GM12865 (cell line): ENCODE measurements at regions not wholly inside any gene's neighbourhood (a gene's known extent, or its start where the extent isn't known, plus 50 kb on each side); places are given as distances from the start of the nearest gene placed in this dataset.

Experiments used
- DNase-seq: peaks from one replicate; pipeline ENCODE4 v3.0.0; 2010; ENCODE audit warnings: low read depth
- H3K4me3 ChIP-seq: 2 replicates; pipeline ENCODE4 v1.5.1; 2011; ENCODE audit warnings: mild to moderate bottlenecking, low read depth, low read length, control low read depth
- TF ChIP-seq, protein P1 (sequence below): IDR thresholded peaks from 2 replicates; pipeline ENCODE4 v1.5.1; 2011; ENCODE audit warnings: low read length, control low read depth, low read depth, inconsistent platforms; ENCODE audit not compliant: insufficient read depth; ENCODE audit errors: missing control alignments

DNA sequence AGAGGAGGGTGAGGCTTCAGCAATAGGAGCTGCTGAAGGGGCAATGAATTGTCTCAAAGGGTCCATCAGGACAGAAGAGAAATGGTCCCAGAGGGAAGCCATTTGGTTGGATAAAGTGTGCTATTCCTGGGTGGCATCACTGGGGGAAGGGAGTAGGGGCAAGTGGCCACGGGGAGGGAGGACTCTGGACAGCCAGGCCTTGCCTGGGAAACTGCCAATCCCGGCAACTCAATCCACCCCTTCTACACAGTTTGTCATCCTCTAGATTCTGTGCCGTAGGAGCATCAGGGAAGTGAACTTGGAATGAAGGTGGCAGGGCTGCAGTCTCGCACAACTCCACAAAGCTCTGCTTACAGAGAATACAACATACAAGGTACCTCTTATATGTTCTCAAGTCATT lies 59.5 kb upstream of the RIPOR2 start:
- H3K4me3 ChIP-seq, result no peak overlapping the region
- TF ChIP-seq, protein P1, sequence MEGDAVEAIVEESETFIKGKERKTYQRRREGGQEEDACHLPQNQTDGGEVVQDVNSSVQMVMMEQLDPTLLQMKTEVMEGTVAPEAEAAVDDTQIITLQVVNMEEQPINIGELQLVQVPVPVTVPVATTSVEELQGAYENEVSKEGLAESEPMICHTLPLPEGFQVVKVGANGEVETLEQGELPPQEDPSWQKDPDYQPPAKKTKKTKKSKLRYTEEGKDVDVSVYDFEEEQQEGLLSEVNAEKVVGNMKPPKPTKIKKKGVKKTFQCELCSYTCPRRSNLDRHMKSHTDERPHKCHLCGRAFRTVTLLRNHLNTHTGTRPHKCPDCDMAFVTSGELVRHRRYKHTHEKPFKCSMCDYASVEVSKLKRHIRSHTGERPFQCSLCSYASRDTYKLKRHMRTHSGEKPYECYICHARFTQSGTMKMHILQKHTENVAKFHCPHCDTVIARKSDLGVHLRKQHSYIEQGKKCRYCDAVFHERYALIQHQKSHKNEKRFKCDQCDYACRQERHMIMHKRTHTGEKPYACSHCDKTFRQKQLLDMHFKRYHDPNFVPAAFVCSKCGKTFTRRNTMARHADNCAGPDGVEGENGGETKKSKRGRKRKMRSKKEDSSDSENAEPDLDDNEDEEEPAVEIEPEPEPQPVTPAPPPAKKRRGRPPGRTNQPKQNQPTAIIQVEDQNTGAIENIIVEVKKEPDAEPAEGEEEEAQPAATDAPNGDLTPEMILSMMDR, result no peak
- DNase-seq, result no peak

DNA sequence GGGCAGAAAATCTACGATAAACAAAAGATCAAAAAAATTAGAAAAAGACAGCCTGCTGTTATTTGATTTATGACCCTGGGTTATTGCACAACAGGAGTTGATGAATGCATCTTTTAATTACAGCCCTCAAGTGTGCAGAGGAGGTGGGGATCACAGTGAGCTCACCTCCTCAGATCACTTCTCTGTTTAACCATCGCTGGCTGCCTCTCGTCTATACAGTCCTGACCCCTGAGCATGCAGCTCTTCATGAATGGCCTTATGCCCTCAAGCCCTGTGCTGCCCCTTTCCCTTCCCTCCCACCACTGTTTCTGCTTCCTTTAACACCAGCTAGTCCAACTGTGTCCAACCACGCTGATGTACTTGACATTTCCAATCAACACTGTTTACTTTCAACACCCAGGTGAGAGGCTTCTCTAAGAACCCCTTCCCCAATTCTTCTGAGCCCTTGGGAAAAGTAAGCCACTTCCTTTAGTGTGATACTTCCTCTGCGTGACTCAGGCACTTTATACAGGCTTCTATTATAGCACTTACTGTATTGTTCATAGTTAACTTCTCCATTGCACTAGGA lies 60.6 kb upstream of the RIPOR2 start:
- H3K4me3 ChIP-seq, result no peak overlapping the region
- TF ChIP-seq, protein P1, result no peak
- no peak for DNase-seq

DNA sequence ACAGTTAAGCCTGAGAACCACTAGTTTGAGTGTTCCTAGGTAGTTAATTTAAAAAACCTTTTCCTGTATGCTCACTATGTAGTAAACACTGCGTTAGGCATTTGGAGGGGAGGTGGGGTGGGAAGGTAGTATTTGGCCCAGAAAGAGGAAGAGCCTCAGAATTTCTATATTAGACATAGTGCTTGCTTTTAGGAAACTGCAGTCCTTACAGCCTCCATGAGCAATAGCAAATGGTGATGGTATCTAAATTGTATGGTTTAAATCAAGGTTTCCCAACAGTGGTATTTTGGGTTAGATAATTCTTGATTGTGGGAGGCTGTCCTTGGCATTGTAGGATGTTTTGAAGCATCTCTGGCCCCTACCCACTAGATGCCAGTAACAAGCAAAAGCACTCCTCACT lies 61.5 kb upstream of the RIPOR2 start:
- H3K4me3 ChIP-seq, result no peak overlapping the region
- TF ChIP-seq, protein P1, result no peak
- DNase-seq, result no peak

DNA sequence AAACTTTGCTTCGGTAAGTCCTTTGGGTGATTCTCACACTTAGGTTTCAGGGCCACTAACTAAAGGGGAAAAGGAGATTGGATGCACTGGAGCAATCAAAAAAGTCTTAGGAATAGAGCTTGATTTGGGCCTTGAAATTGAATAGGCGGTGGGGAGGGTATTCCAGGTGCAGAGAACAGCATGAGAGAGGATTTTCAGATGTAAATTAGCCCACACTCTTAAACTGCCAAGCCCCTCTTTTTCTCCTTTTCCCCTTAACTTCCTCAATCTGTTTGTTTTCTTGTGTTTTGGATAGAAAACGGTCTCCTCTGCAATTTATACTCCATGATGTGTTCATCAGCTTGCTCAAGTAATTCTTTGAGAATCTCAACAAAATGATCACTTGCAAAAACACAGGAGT lies 62.1 kb upstream of the RIPOR2 start:
- no peak overlapping the region for H3K4me3 ChIP-seq
- no peak for DNase-seq
- TF ChIP-seq, protein P1, result no peak

DNA sequence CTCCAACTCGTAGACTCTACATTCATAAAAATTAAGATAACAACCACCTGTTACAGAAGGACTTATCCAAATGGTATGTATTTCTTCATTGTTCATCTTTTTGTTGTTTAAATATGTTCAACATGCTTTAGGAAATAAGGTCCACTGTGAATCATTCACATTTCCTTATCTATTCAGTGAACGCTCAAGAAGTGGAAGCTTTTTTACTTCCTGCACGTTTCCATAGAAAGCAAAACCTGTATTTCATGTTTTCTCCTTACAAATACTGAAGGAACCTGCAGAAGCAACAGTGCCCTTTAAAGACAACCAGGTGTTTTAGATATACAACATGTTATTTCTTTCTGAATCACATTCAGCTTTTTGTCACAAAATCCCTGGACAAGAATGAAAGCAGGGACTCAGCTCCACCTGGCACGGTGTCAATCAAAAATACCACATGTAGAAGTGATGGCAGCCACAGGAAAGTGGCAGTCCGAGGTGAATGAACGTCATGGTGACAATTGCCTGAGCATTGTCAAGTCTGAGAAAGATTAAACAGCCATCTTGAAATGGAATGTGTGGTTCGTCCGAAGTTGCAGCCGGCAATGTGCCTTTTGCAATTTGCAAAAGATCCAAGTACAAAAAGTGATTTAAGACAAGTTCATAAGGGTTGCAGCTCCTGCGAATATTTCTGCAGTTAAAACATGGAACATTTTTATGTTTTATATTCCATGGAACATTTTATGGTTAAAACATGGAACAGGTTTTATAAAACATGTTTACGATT lies 66.7 kb upstream of the RIPOR2 start:
- no peak for DNase-seq
- TF ChIP-seq, protein P1, result no peak
- no peak overlapping the region for H3K4me3 ChIP-seq

DNA sequence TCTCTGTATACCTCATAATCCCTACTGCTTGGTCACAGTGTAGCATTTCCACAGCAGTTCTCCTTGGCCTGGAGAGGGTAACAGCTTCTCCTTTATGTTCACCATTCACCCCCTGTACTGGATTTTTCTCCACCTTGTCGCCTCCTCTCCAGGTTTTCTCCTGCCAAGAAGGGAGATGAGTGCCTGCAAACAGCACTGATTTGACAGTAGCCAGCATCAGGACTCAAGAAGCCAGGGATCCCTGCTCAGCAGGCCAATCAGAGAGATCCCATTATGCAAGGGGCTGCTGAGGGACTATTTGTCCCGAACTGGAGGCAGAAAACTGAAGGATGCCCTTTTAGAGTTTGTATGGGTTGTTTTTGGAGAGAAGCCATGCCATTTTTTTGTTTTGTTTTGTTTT lies 68.6 kb upstream of the RIPOR2 start:
- H3K4me3 ChIP-seq, result no peak overlapping the region
- DNase-seq, result no peak
- TF ChIP-seq, protein P1, result no peak

DNA sequence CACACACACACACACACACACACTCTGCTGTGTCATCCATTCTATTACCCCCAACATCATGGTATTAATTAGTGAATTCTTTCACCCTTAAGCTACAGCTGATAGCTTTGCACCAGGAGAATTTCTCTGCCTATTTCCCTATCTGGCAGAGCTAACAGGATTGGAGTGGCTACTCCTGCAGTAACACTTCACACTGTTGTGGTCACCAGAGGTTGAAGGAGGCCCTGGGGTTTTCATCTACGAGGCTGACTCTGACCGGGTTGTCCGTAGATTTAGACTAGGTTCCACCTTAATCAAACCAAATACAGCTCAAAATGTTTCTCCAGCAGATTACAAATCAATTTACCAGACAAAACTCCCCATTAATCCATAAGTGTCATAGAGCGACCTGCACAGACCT lies 69.2 kb upstream of the RIPOR2 start:
- no peak for DNase-seq
- H3K4me3 ChIP-seq, result no peak overlapping the region
- TF ChIP-seq, protein P1, result no peak
